Colonic mucosa (tissue), 4 donors: ENCODE measurements at regions not wholly inside any gene's neighbourhood (a gene's known extent, or its start where the extent isn't known, plus 50 kb on each side); places are given as distances from the start of the nearest gene placed in this dataset.

Source experiments
- DNase-seq: peaks from one replicate; pipeline ENCODE4 v3.0.0-alpha.2; 2020
- H3K27ac ChIP-seq: fragments of 200-600 bp; one replicate; pipeline ENCODE4 v1.8.0; 2021
- H3K27me3 ChIP-seq: fragments of 200-600 bp; one replicate; pipeline ENCODE4 v1.8.0; 2021
- H3K36me3 ChIP-seq: fragments of 200-600 bp; one replicate; pipeline ENCODE4 v1.8.0; 2021
- H3K4me1 ChIP-seq: fragments of 200-600 bp; one replicate; pipeline ENCODE4 v1.8.0; 2021; ENCODE audit warnings: mild to moderate bottlenecking
- H3K4me3 ChIP-seq: fragments of 200-600 bp; one replicate; pipeline ENCODE4 v1.8.0; 2021
- H3K9ac ChIP-seq, 2 donors: one replicate each; pipeline ENCODE4 v1.7.0; 2013; ENCODE audit warnings: control low read depth in 2 of 2, low read depth in 2 of 2, low read length in 2 of 2
- H3K9me3 ChIP-seq: fragments of 200-600 bp; one replicate; pipeline ENCODE4 v1.8.0; 2021
- CTCF ChIP-seq: fragments of 200-600 bp; IDR thresholded peaks from one replicate; pipeline ENCODE4 v1.8.0; 2022; ENCODE audit warnings: antibody characterized with exemption, mild to moderate bottlenecking
- intact Hi-C: fragments of 100-400 bp; cut with DNase I; formaldehyde crosslinking; loops from one replicate; pipeline ENCODE4 v1.14.1; 2022
- donor health status: healthy.
- donor health status: DM: no; HTN: no; CAD: no.
- donor health status: DM: no; HTN: no; CAD: no.

GRCh38 chr13:107113387-107113786, 545.5 kb upstream of the ARGLU1 start:
- Histone ChIP-seq H3K27ac (no peak overlapping the region), H3K4me1 (no peaks in the 10 kb centered on the region), H3K36me3 (no peaks in the 10 kb centered on the region), H3K4me3 (no peak overlapping the region), H3K27me3 (no peaks in the 10 kb centered on the region), H3K9me3 (no peaks in the 10 kb centered on the region), H3K9ac (no peak overlapping the region)
- no peak for DNase-seq
- intact Hi-C loops = no loop called here
- no peak for TF ChIP-seq CTCF

- no peak overlapping the region for H3K27ac ChIP-seq
- TF ChIP-seq CTCF = no peak
- no peak overlapping the region for H3K4me3 ChIP-seq
- H3K9me3 ChIP-seq = no peaks in the 10 kb centered on the region
- no peaks in the 10 kb centered on the region for H3K27me3 ChIP-seq
- no peak for DNase-seq
- intact Hi-C loops = no loop called here
- no peak overlapping the region for H3K9ac ChIP-seq
- no peaks in the 10 kb centered on the region for H3K36me3 ChIP-seq
- no peaks in the 10 kb centered on the region for H3K4me1 ChIP-seq
Observed at GRCh38 chr13:107111248-107111647, 543.3 kb upstream of the ARGLU1 start.

GRCh38 chr13:107104631-107105030, 536.7 kb upstream of the ARGLU1 start:
- H3K27ac ChIP-seq = no peak overlapping the region
- H3K4me3 ChIP-seq = no peak overlapping the region
- no peak overlapping the region for H3K9ac ChIP-seq
- no peaks in the 10 kb centered on the region for H3K4me1 ChIP-seq
- intact Hi-C loops = no loop called here
- no peak for TF ChIP-seq CTCF
- DNase-seq = no peak
- H3K36me3 ChIP-seq = no peaks in the 10 kb centered on the region
- H3K27me3 ChIP-seq = no peaks in the 10 kb centered on the region
- H3K9me3 ChIP-seq = no peaks in the 10 kb centered on the region

GRCh38 chr13:107102676-107103075, 534.7 kb upstream of the ARGLU1 start:
- H3K9ac ChIP-seq = no peak overlapping the region
- H3K4me1 ChIP-seq = no peaks in the 10 kb centered on the region
- no peak overlapping the region for H3K27ac ChIP-seq
- no peaks in the 10 kb centered on the region for H3K27me3 ChIP-seq
- no peaks in the 10 kb centered on the region for H3K9me3 ChIP-seq
- intact Hi-C loops = no loop called here
- no peaks in the 10 kb centered on the region for H3K36me3 ChIP-seq
- TF ChIP-seq CTCF = no peak
- no peak for DNase-seq
- H3K4me3 ChIP-seq = no peak overlapping the region

- no peak overlapping the region for H3K4me3 ChIP-seq
- no peaks in the 10 kb centered on the region for H3K36me3 ChIP-seq
- no peaks in the 10 kb centered on the region for H3K4me1 ChIP-seq
- no peak for TF ChIP-seq CTCF
- H3K9me3 ChIP-seq = no peaks in the 10 kb centered on the region
- no peaks in the 10 kb centered on the region for H3K27me3 ChIP-seq
- no peak for DNase-seq
- no peak overlapping the region for H3K27ac ChIP-seq
- intact Hi-C loops = no loop called here
- H3K9ac ChIP-seq = no peak overlapping the region
Observed at GRCh38 chr13:107099661-107100060, 531.7 kb upstream of the ARGLU1 start.

GRCh38 chr13:107097916-107098315, 530.0 kb upstream of the ARGLU1 start:
- Histone ChIP-seq H3K27me3 (no peaks in the 10 kb centered on the region), H3K36me3 (no peaks in the 10 kb centered on the region), H3K9ac (no peak overlapping the region), H3K4me3 (no peak overlapping the region), H3K4me1 (no peaks in the 10 kb centered on the region), H3K27ac (no peak overlapping the region), H3K9me3 (no peaks in the 10 kb centered on the region)
- TF ChIP-seq CTCF = no peak
- intact Hi-C loops = no loop called here
- no peak for DNase-seq
